ENCODE measurements at regions not wholly inside any gene's neighbourhood (a gene's known extent, or its start where the extent isn't known, plus 50 kb on each side); places are given as distances from the start of the nearest gene placed in this dataset.
"Not testable (repeated sequence)": the region's sequence is repeated elsewhere in the genome, so short reads cannot be mapped to it uniquely, and the experiment has no call there.

DNA sequence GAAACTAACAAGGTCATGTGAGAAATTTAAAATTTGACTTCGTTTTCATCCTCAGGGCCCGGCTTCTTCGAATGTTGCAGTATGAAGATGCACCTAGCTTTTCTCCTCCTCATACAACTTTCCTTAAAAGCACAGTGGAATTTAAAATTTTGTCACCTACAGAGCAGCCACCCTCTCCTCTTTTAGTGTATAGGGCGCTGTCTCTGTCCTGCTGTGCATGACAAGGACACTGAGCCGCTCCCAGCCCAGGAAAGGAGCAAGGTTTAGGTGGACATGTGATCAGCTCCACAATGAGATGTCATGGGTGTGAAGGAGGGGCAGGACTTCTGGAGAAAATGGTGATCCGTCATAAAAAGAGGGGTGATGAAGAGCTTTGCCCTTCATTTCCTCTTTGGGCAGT is 1185.4 kb downstream of the RPIA start:
- not testable (repeated sequence) for DNase-seq

DNA sequence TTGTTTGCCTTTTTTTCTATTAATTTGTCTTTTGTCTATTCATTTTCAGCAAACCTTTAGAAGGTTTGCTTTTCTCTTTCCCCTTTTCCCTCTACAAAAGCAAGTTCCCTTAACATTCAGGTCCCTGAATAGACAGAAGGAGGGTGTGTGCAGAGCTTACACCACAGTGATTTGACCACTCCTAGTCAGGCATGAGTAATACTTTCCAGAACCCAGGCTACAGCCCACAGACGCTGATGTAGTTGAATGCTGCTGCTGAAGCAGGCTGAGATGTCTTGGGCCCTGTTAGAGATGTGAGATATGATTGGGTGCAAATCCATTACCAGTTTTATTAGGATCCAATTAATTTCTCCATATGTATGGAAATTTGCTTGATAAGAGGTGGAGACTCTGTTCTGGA is 1191.4 kb downstream of the RPIA start:
- not testable (repeated sequence) for DNase-seq

DNA sequence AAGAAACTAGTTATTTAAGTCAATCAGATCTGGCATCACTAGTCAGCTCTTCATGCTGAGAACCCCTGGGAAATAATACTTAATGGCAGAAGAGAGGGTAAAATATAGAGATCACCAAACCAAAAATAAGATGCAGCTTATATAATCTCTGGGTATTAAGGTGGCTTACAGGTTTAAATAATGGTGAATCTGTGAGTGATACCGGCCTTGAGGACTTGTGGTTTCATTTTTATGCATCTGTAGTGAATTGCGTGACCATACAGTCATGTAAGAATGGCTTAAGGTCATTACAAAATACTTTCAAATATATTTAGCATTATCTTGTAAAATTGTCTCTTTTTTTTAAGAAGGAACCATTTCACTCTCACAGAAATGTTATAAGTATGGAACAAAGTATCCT is 1192.2 kb downstream of the RPIA start:
- not testable (repeated sequence) for DNase-seq

DNA sequence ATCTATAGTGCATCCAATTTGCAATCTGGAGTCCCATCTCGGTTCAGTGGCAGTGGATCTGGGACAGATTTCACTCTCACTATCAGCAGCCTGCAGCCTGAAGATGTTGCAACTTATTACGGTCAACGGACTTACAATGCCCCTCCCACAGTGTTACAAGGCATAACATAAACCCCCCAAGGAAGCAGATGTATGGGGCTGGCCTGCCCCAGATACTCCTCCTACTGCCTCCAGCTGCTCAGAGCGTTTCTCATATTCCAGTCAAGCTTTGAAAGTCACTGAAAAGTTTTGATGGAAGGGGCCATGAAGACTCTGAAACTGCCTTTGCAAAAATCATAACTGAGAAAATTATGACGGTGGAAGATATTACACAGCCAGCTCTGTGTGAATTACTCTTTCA is 1193.6 kb downstream of the RPIA start:
- not testable (repeated sequence) for DNase-seq

DNA sequence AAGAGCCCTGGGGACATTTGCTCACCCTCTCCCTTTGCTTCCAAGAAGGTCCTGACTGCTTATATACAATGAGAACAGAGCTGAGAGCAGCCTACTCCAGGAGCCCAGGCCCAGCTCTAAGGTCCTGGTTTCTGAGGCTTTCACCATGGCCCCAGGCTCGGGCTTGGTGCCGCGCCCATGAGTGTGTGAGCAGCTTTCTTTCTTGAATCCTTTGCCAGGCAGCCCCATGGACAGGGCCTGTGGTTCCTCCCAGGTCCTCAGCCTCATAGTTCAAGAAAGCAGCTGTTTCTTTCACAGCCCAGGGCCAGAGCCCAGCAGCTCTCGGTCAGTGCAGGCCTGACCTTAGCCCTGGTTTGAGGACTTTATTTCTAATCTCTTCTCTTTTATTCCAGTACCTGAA is 1197.2 kb downstream of the RPIA start:
- DNase-seq: not testable (repeated sequence)

DNA sequence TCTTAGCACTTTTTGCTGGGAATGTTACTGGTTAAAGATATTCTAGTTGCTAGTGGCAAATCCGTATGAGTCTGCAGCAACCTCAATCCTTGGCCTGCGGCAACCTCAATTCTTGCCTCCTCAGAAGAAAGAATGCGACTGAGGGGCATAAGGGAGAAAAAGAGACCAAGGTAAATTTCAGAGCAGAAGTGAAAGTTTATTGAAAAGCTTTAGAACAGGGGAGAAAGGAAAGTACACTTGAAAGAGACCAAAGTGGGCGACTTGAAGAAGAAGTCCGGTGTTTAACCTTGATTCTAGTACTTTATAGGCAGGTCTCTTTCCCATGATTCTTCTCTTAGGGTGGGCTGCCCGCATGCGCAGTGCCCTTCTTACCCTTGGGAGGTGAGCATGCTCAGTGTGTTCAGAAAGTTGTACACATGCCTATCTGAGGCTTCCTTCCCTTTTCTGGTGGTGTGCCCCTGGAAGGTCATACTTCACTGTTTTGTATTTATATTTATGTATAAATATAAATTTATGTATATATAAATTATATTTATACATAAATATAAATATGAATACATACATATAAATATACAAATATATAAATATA is 1198.8 kb downstream of the RPIA start:
- DNase-seq: not testable (repeated sequence)

DNA sequence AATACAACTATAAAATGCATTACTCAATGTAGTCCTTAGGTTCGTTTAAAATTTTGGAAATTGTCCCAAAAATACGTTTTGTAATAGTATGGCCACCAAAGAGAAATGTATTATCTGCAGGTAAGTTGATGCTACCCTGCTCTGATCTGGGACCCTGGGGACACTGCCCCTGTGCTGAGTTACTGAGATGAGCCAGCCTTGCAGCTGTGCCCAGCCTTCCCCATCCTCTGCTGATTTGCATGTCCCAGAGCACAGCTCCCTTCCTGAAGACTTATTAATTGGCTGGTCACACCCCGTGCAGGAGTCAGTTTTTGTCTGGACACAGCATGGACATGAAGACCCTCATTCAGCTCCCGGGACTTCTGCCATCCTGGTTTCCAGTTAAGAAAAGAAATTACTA is 1203.5 kb downstream of the RPIA start:
- DNase-seq: not testable (repeated sequence)

DNA sequence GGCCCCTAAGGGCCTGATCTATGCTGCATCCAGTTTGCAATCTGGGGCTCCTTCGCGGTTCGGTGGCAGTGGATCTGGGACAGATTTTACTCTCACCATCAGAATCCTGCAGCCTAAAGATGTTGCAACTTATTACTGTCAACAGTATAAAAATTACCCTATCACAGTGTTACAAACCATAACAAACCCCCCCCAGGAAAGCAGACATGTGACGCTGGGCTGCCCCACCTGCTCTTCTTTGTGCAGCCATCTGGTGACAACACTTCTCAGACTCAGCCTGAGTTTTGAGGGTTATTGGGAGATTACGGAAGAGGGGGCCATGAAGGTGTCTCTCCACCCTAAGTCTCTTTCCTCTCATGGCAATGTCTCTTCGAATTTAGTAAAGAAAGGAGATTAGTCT is 1204.2 kb downstream of the RPIA start:
- DNase-seq: not testable (repeated sequence)

DNA sequence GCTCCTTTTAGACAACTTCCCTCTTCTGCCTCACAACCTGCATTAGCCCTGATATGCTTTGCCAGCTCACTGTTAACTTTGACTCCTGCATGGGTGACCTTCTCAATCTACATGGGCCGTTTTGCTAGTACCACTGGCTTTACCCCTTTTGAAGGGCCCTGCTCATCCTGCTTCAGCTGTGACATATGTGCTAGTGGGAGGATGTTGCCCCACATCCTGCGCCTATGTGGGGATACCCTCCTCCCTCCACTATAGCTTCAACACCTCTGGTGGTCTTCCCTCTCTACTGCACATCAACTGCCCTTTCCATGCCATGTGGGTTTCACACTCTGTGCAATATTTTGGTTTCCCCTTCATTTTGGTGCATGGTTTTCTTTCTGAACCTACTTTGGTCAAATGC is 1235.5 kb downstream of the RPIA start:
- DNase-seq: not testable (repeated sequence)

DNA sequence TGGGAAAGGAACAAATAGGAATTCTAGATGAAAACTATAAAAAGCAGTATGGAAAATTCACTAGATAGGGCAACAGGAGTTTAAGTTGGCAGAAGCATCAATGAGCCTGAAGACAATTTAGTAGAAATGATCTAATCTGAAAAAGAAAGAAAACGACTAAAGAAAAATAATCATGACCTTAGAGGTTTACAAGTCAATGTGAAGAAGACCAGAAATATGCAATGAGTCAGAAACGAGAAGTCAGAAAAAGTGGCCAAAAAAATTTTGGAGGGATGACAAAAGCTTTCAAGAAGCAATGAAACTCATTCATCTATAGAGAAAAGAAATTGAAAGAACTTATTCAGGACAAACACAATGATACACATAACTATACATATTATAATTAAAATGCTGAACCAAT is 1244.0 kb downstream of the RPIA start:
- not testable (repeated sequence) for DNase-seq

DNA sequence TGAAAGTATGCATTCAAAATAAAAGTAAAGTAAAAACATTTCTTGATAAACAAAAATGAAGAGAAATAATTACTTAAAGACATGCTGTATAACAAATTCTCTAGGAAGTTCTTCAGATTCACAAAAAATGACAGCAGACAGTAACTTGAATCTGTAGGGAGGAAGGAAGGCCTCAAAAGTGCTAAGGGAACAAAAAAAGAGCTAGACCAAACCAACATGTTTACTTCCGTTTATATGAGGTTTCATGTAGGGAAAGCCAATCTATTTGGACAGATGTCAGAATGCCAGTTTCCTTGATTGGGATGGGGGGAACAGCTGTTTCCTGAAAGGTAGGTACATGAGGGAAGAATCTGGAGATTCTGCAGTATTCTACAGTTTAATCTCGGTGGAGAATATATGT is 1244.5 kb downstream of the RPIA start:
- DNase-seq: not testable (repeated sequence)

DNA sequence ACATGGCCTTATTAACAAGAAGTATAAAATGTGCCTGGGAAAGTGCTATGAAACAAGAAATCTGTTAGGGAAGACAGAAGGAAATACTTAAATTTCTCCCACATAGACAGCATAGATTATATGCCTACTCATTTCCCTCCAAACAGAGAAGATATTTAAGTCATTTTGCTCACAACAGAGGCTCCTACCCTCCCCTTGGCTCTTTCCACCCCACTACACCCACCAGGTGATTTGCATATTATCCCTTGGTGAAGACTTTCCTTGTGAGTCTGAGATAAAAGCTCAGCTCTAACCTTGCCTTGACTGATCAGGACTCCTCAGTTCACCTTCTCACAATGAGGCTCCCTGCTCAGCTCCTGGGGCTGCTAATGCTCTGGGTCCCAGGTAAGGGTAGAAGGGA is 1245.1 kb downstream of the RPIA start:
- not testable (repeated sequence) for DNase-seq

DNA sequence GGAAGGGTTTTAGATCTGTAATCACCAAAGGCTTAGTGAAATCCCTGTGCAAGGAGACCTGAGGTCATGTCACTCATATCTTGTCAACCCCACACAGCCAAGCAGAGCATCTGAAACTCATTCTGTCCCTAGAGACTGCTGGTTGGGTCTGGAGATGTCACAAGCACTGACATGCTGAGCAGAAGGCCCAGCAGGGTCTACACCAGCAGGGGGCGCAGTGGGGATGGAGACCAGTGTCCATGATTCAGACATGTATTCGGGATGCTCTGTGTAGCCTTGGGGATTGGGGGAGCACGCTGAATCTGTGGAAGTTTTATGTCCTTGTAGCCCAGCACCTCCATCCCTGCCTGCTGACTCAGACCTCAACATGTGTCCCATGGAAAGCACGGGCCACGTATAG is 1247.3 kb downstream of the RPIA start:
- not testable (repeated sequence) for DNase-seq

DNA sequence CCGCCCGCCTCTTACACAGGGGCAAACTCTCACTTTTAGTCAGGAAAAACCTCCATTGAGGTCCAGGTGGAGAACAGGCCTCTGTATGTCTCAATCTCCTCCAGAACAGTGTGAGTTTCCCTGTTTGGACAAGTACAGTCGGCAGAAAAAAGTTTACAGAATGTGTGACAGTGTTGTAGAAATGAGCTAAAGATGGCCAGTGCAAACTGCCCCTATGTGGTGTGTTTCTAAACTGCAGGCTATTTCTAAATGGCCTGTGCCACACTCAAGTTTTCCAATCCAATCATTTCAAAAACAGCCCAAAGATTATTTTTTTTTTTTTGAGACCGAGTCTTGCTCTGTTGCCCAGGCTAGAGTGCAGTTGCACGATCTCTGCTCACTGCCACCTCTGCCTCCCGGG is 1252.8 kb downstream of the RPIA start:
- DNase-seq: not testable (repeated sequence)

DNA sequence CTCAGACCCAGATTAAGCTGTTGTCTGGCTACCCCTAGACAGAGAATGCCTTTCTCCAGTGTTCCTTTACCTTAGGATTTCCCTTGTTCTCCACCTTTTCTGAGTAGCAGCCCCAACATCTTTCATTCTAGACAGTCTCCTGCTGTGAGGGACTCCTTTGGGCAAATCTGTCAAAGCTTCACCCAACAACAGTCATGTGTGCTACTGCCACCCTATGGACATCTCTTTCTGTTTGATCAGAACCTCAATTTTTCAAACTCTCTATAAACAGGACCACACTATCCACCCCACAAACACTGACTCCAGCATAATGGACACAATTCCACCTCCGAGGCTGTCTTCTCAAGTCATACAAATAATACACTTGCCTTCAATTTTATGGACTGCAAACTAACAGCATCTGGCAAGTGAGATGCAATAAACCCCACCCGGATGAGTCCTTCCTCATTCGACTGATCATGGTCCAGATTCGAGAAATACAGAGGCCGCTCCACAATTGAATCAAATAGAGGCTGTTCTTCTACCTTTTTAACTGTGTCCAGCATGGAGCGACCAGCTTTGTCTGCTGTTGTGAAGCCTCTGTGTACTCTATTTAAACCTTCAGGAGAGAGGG is 1253.6 kb downstream of the RPIA start:
- not testable (repeated sequence) for DNase-seq

DNA sequence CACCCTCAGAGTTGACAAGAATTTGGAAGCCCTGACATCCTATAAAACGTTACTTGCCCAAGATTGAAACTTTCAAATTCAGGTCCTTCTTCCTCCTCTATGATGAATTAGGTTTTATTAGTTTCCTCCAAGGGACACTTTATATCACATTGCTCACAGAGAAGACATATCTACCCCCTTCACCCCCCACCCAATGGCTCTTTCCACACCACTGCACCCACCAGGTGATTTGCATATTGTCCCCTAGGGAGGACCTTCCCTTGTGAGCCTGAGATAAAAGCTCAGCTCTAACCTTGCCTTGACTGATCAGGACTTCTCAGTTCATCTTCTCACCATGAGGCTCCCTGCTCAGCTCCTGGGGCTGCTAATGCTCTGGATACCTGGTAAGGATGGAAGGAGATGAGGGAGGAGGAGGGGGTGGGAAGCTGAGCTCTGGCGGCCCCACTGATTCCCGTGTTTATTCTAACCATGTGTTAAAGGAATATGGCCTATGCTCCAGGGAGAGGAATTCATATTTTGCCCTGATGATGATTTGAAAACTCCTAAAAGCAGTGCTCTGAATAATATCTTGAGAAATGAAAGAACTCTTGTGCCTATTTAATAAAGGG is 1255.8 kb downstream of the RPIA start:
- DNase-seq: not testable (repeated sequence)

DNA sequence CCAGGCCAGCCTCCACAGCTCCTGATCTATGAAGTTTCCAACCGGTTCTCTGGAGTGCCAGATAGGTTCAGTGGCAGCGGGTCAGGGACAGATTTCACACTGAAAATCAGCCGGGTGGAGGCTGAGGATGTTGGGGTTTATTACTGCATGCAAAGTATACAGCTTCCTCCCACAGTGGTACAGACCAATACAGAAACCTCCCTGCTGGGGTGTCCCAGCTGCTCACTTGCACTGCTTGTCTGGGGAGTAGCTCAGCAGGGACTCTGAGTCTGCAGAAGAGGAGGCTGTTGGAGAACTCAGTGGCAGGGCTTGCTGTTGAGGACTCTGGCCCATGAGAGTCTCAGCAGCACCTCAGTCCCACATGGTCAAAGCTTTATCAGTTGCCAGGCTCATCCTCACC is 1256.6 kb downstream of the RPIA start:
- DNase-seq: not testable (repeated sequence)

DNA sequence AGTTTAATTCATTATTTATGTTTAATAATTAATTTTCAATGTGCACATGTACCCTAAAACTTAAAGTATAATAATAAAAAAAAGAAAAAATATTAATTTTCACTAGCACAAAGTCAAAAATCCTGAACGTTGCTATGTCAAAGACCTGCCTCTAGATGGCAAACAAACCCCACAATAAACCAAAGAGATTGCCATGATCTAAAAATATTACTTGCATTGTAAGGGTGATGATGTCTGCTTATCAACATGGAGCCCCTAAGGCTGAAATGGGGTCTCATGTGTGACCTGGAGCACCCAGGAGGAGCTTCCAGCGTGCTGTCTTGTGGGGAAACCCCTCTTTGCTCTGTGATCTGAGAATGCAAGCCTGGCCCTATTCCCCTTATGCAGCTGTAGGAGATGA is 1259.3 kb downstream of the RPIA start:
- not testable (repeated sequence) for DNase-seq

DNA sequence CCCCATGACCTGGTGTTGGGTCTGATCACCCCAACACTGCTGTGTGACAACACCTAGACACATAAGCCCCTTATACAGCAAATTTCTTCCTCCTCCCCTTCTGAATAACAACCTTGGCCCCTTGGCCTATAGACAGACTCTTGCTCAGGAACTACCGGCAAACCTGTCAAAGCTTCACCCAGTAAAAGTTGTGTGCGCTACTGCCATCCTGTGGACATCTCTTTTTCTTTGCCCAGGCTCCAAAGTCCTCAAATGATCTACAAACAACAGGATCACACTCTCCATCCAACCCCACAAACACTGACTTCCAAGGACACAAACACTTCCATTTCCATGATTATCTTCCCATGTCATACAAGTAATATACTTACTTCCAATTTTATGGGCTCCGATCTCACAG is 1265.8 kb downstream of the RPIA start:
- not testable (repeated sequence) for DNase-seq

DNA sequence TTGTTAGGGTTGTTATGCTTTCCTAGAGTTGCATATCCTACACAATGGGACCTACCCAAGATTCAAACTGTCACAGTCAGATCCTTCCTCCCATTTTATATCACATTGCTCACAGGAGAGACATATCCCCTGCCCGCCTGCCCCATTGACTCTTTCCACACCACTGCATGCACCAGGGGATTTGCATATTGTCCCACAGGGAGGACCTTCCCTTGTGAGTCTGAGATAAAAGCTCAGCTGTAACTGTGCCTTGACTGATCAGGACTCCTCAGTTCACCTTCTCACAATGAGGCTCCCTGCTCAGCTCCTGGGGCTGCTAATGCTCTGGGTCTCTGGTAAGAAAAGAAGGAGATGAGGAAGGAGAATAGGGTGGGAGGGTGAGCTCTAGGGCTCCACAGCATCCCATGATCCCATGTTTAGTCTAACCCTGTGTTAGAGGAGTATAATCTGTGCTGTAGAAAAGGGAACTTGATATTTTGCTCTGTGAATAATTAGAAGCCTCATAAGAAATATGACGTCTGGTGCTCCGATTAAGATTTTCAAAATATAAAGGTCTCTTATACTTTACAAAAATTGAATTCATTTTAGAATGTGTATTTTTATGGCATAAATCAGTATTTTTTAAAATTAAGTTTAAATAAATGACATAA is 1268.4 kb downstream of the RPIA start:
- not testable (repeated sequence) for DNase-seq

DNA sequence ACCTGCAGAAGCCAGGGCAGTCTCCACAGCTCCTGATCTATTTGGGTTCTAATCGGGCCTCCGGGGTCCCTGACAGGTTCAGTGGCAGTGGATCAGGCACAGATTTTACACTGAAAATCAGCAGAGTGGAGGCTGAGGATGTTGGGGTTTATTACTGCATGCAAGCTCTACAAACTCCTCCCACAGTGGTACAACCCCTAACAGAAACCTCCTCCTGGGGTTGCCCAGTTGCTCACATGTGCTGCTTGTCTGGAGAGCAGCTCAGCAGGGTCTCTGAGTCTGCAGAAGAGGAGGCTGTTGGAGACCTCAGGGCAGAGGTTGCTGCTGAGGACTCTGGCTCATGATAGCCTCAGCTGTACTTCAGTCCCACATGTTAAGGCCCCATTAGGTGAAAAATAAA is 1269.1 kb downstream of the RPIA start:
- not testable (repeated sequence) for DNase-seq

DNA sequence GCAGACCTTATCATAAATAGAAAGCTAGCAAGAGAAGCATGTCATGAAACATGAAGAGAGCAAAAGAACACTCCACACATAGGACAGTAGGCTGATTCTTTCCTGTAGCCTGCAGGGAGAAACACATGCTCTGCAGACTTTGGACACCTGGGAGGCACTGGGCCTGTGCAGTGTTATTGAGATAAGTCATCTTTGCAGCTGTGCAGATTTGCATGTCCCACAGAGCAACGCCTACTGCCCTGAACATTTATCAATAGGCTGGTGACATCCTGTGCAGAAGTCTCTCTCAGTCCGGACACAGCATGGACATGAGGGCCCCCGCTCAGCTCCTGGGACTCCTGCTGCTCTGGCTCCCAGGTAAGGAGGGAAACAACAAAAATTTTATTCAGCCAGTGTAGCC is 1277.1 kb downstream of the RPIA start:
- not testable (repeated sequence) for DNase-seq

DNA sequence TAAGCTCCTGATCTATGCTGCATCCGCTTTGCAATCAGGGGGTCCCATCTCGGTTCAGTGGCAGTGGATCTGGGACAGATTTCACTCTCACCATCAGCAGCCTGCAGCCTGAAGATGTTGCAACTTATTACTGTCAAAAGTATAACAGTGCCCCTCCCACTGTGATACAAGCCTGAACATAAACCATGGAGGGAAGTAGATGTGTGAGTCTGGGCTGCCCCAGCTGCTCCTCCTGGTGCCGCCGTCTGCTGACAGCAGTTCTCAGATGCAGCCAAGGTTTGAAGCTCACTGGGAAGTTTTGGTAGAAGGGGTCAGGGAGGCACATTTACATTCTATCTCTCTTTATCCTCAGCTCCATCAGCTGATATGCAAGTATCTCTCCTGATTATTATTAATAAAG is 1277.7 kb downstream of the RPIA start:
- DNase-seq: not testable (repeated sequence)

DNA sequence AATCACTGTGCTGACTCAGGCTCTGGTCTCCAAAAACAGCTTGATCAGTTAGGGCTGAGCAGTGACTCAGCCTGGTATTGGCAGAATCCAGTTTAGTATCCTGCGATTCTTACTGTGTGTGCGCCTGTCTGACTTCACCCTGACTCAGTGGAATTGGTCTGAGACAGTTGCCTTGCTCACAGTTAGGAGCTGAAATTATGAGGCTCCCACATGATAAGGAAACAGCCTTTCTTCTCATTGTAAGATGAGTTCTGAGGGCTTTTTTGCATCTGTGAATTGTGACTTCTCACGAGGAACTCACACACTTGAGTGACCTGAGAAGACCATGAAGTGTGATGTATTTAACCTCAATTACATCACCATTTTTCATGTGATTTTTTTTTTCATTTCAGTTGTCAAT is 1282.4 kb downstream of the RPIA start:
- not testable (repeated sequence) for DNase-seq

All from NCI-H226 (cell line).